Endothelial cell (in vitro differentiated cells): ENCODE measurements at regions not wholly inside any gene's neighbourhood (a gene's known extent, or its start where the extent isn't known, plus 50 kb on each side); places are given as distances from the start of the nearest gene placed in this dataset.

Experiments
- DNase-seq: peaks from one replicate; pipeline ENCODE4 v3.0.0; 2021; ENCODE audit warnings: low spot score
- H3K27ac Mint-ChIP-seq: one replicate; pipeline ENCODE4 v1.8.0; 2021; ENCODE audit warnings: mixed read lengths, inconsistent platforms; ENCODE audit not compliant: unreplicated experiment
- H3K27me3 Mint-ChIP-seq: one replicate; pipeline ENCODE4 v1.8.0; 2021; ENCODE audit warnings: mild to moderate bottlenecking, moderate library complexity, mixed read lengths, inconsistent platforms; ENCODE audit not compliant: unreplicated experiment
- H3K36me3 Mint-ChIP-seq: one replicate; pipeline ENCODE4 v1.8.0; 2021; ENCODE audit warnings: mild to moderate bottlenecking, low read depth, mixed read lengths, inconsistent platforms; ENCODE audit not compliant: unreplicated experiment
- H3K4me1 Mint-ChIP-seq: one replicate; pipeline ENCODE4 v1.8.0; 2021; ENCODE audit warnings: mild to moderate bottlenecking, mixed read lengths, inconsistent platforms; ENCODE audit not compliant: unreplicated experiment
- H3K4me3 Mint-ChIP-seq: one replicate; pipeline ENCODE4 v1.8.0; 2021; ENCODE audit warnings: mild to moderate bottlenecking, mixed read lengths, inconsistent platforms; ENCODE audit not compliant: unreplicated experiment
- H3K9me3 Mint-ChIP-seq: one replicate; pipeline ENCODE4 v1.8.0; 2021; ENCODE audit warnings: mixed read lengths, inconsistent platforms; ENCODE audit not compliant: unreplicated experiment
- CTCF ChIP-seq: fragments of 200-600 bp; sonication (generic); IDR thresholded peaks from one replicate; pipeline ENCODE4 v1.5.0; 2021; ENCODE audit warnings: antibody characterized with exemption; ENCODE audit not compliant: unreplicated experiment

GRCh38 chr1:73104749-73105148, 822.4 kb upstream of the NEGR1 start:
- DNase-seq = no peak
- Mint-ChIP-seq H3K36me3 (no peaks in the 10 kb centered on the region), H3K4me1 (no peaks in the 10 kb centered on the region), H3K4me3 (no peak overlapping the region), H3K27me3 (no peaks in the 10 kb centered on the region), H3K27ac (no peak overlapping the region), H3K9me3 (no peaks in the 10 kb centered on the region)
- no peak for TF ChIP-seq CTCF

- H3K4me1 Mint-ChIP-seq = no peaks in the 10 kb centered on the region
- H3K27ac Mint-ChIP-seq = no peak overlapping the region
- no peak overlapping the region for H3K4me3 Mint-ChIP-seq
- no peaks in the 10 kb centered on the region for H3K36me3 Mint-ChIP-seq
- no peaks in the 10 kb centered on the region for H3K27me3 Mint-ChIP-seq
- H3K9me3 Mint-ChIP-seq = no peaks in the 10 kb centered on the region
- no peak for DNase-seq
- no peak for TF ChIP-seq CTCF
Observed at GRCh38 chr1:73100216-73100615, 817.9 kb upstream of the NEGR1 start.

- no peak overlapping the region for H3K27ac Mint-ChIP-seq
- no peak for DNase-seq
- no peak for TF ChIP-seq CTCF
- no peaks in the 10 kb centered on the region for H3K4me1 Mint-ChIP-seq
- no peak overlapping the region for H3K4me3 Mint-ChIP-seq
- no peaks in the 10 kb centered on the region for H3K27me3 Mint-ChIP-seq
- no peaks in the 10 kb centered on the region for H3K9me3 Mint-ChIP-seq
- H3K36me3 Mint-ChIP-seq = no peaks in the 10 kb centered on the region
Observed at GRCh38 chr1:73097917-73098316, 815.6 kb upstream of the NEGR1 start.

GRCh38 chr1:73096841-73097240, 814.5 kb upstream of the NEGR1 start:
- no peak overlapping the region for H3K27ac Mint-ChIP-seq
- DNase-seq = no peak
- TF ChIP-seq CTCF = no peak
- no peak overlapping the region for H3K4me3 Mint-ChIP-seq
- H3K36me3 Mint-ChIP-seq = no peaks in the 10 kb centered on the region
- H3K9me3 Mint-ChIP-seq = no peaks in the 10 kb centered on the region
- no peaks in the 10 kb centered on the region for H3K27me3 Mint-ChIP-seq
- H3K4me1 Mint-ChIP-seq = no peaks in the 10 kb centered on the region

- H3K27me3 Mint-ChIP-seq = no peaks in the 10 kb centered on the region
- no peaks in the 10 kb centered on the region for H3K4me1 Mint-ChIP-seq
- DNase-seq = no peak
- no peak overlapping the region for H3K4me3 Mint-ChIP-seq
- no peak for TF ChIP-seq CTCF
- no peaks in the 10 kb centered on the region for H3K36me3 Mint-ChIP-seq
- no peaks in the 10 kb centered on the region for H3K9me3 Mint-ChIP-seq
- H3K27ac Mint-ChIP-seq = no peak overlapping the region
Observed at GRCh38 chr1:73092383-73092782, 810.0 kb upstream of the NEGR1 start.
